ENCODE measurements at regions not wholly inside any gene's neighbourhood (a gene's known extent, or its start where the extent isn't known, plus 50 kb on each side); places are given as distances from the start of the nearest gene placed in this dataset.

DNA sequence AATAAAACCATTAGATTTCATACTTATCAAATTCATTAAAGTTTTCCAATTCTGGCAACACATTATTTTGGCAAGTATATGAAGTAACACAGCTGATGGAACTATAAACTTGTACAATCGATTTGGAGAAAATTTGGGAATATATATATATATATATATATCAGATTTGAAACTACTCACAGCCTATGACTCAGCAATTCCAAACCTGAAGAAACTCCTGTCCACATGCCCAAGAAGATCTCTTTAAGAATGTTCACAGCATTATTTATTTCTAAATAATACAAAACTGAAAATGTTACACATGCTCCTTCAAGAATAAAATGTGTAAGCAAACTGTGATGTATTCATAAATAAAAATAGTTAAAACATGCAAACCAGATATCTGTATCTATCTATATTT lies 270.1 kb downstream of the TFAP2A start:
- no peak overlapping the region for H3K4me3 ChIP-seq (replicated peaks in 1 of 3)
- H3K27me3 ChIP-seq = no peaks in the 10 kb centered on the region
- no peaks in the 10 kb centered on the region for H3K36me3 ChIP-seq
- no peaks in the 10 kb centered on the region for H3K9me3 ChIP-seq
- no peaks in the 10 kb centered on the region for H3K4me1 ChIP-seq
- intact Hi-C loops (cut with DNase I) = no loop called here
- H3K27ac ChIP-seq = no peak overlapping the region
- no peak for DNase-seq
- 81 to 85% methylated on average over 1 of the region's 1 CpG for WGBS, 2 donors
- TF ChIP-seq POLR2A (IDR thresholded peaks at IDR 0.05) = no peak
- TF ChIP-seq, protein P1, sequence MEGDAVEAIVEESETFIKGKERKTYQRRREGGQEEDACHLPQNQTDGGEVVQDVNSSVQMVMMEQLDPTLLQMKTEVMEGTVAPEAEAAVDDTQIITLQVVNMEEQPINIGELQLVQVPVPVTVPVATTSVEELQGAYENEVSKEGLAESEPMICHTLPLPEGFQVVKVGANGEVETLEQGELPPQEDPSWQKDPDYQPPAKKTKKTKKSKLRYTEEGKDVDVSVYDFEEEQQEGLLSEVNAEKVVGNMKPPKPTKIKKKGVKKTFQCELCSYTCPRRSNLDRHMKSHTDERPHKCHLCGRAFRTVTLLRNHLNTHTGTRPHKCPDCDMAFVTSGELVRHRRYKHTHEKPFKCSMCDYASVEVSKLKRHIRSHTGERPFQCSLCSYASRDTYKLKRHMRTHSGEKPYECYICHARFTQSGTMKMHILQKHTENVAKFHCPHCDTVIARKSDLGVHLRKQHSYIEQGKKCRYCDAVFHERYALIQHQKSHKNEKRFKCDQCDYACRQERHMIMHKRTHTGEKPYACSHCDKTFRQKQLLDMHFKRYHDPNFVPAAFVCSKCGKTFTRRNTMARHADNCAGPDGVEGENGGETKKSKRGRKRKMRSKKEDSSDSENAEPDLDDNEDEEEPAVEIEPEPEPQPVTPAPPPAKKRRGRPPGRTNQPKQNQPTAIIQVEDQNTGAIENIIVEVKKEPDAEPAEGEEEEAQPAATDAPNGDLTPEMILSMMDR (IDR thresholded peaks at IDR 0.05) = no peak

GRCh38 chr6:10141746-10142443 lies 273.0 kb downstream of the TFAP2A start:
- DNase-seq = no peak

DNA sequence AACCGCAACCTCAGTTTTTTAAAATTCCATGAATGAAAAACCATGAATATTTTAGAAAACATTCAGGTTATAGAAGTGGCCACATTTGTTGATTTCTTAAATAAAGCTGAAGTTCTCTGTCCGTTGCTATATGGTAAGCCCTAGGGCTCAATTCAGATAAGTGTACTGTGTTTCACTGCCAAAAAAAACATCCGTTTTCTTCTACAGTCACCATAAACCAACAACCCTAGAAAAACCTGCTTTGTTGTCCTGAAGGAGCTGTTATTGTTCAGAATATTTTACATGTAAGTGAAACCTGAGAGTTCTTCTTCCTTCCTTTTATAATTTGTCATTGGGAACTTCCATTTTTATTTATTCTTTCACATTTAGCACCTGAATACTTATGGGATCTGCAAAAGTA lies 274.1 kb downstream of the TFAP2A start:
- intact Hi-C loops (cut with DNase I) = no loop called here
- Histone ChIP-seq H3K27ac (no peak overlapping the region), H3K27me3 (no peaks in the 10 kb centered on the region), H3K4me3 (replicated peaks in 1 of 3) (no peak overlapping the region), H3K36me3 (no peaks in the 10 kb centered on the region), H3K4me1 (no peaks in the 10 kb centered on the region), H3K9me3 (no peaks in the 10 kb centered on the region)
- DNase-seq = no peak
- WGBS, 2 donors = 37% methylated on average over 3 of the region's 3 CpGs
- TF ChIP-seq, protein P1 (IDR thresholded peaks at IDR 0.05) = no peak
- no peak for TF ChIP-seq POLR2A (IDR thresholded peaks at IDR 0.05)

More at GRCh38 chr6:10141746-10142443, 273.0 kb downstream of the TFAP2A start:
- WGBS, 2 donors = 64 to 67% methylated on average over 3 of the region's 3 CpGs
- H3K36me3 ChIP-seq = no peaks in the 10 kb centered on the region
- intact Hi-C loops (cut with DNase I) = no loop called here
- no peaks in the 10 kb centered on the region for H3K4me1 ChIP-seq
- TF ChIP-seq, protein P1 (IDR thresholded peaks at IDR 0.05) = no peak
- TF ChIP-seq POLR2A (IDR thresholded peaks at IDR 0.05) = no peak
- H3K4me3 ChIP-seq (replicated peaks in 1 of 3) = no peak overlapping the region
- H3K9me3 ChIP-seq = no peaks in the 10 kb centered on the region
- no peaks in the 10 kb centered on the region for H3K27me3 ChIP-seq
- H3K27ac ChIP-seq = no peak overlapping the region

- Histone ChIP-seq H3K4me3 (replicated peaks in 1 of 3) (no peak overlapping the region), H3K4me1 (no peaks in the 10 kb centered on the region), H3K27me3 (no peaks in the 10 kb centered on the region), H3K9me3 (no peaks in the 10 kb centered on the region), H3K36me3 (no peaks in the 10 kb centered on the region), H3K27ac (no peak overlapping the region)
- 49 to 55% methylated on average over 3 of the region's 3 CpGs for WGBS, 2 donors
- intact Hi-C loops (cut with DNase I) = no loop called here
- no peak for TF ChIP-seq POLR2A (IDR thresholded peaks at IDR 0.05)
- TF ChIP-seq, protein P1 (IDR thresholded peaks at IDR 0.05) = no peak
- no peak for DNase-seq
These were observed 274.7 kb downstream of the TFAP2A start for GRCh38 chr6:10140136-10140535.

GRCh38 chr6:10138917-10139316 lies 276.0 kb downstream of the TFAP2A start:
- no peak overlapping the region for H3K4me3 ChIP-seq (replicated peaks in 1 of 3)
- 67 to 81% methylated on average over 3 of the region's 3 CpGs for WGBS, 2 donors
- no peak for DNase-seq
- no peaks in the 10 kb centered on the region for H3K9me3 ChIP-seq
- no peaks in the 10 kb centered on the region for H3K36me3 ChIP-seq
- intact Hi-C loops (cut with DNase I) = no loop called here
- TF ChIP-seq POLR2A (IDR thresholded peaks at IDR 0.05) = no peak
- TF ChIP-seq, protein P1 (IDR thresholded peaks at IDR 0.05) = no peak
- H3K4me1 ChIP-seq = no peaks in the 10 kb centered on the region
- H3K27me3 ChIP-seq = no peaks in the 10 kb centered on the region
- H3K27ac ChIP-seq = no peak overlapping the region
